NCI-H748 (cell line): ENCODE measurements at regions not wholly inside any gene's neighbourhood (a gene's known extent, or its start where the extent isn't known, plus 50 kb on each side); places are given as distances from the start of the nearest gene placed in this dataset.

Experiments
- DNase-seq: peaks from one replicate; lab custom pipeline; 2025; ENCODE audit not compliant: unreplicated experiment; lab: John Stamatoyannopoulos, UW

GRCh38 chr12:43123461-43123860 lies 428.5 kb downstream of the ADAMTS20 start:
- no peak for DNase-seq

DNA sequence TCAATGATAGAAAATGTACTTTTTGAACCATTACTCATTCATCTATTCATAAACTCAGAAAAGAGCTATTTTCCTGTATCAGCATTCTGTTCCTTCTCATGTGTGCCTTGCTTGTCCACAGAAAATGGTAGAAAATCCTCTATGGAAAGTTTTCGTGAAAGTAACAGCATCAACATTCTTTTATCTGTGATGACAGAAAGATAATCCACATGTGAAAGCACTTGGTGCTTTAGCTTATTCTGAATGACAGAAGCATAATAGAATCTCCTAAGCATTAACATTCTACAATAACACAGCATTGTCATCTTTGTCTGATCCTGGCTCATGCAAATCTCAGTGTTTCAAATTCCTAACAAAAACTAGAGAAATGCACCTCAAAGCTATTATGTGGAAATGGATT lies 431.9 kb downstream of the ADAMTS20 start:
- no peak for DNase-seq

GRCh38 chr12:43118881-43119280 lies 433.1 kb downstream of the ADAMTS20 start:
- no peak for DNase-seq

GRCh38 chr12:43118234-43118633 lies 433.8 kb downstream of the ADAMTS20 start:
- DNase-seq, result no peak

- DNase-seq, result no peak
Measured at GRCh38 chr12:43117226-43117930, 434.6 kb downstream of the ADAMTS20 start.

DNA sequence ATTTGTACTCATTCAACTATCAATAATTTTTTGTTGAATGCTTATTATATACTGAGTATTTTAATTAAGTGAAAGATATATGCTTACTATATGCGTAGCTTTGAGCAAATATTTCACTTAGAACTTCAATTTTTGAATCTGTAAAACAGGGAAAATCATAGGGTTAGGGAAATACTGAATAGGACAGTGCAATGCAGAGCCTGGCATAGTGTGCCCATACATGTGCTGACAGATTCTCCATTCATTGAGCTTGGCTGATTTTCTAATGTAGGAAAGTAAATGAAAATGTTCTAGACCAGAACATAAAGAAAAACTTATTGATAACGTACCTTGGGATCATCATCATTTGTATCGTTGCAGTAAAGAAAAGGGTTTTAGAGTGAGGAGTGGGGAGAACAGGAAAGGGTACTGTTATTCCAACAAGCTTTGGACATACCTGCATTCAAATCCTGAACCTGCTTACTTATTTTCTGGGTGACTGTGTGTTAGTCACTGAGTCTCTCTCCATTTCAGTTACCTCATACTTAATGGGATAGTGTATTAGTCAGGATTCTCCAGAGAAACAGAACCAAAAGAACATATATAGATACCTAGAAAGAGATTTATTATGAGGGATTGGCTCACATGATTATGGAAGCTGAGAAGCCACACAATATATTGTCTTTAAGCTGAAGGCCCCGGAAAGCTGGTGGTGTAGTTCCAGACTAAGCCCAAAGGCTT lies 436.4 kb downstream of the ADAMTS20 start:
- DNase-seq, result no peak

DNA sequence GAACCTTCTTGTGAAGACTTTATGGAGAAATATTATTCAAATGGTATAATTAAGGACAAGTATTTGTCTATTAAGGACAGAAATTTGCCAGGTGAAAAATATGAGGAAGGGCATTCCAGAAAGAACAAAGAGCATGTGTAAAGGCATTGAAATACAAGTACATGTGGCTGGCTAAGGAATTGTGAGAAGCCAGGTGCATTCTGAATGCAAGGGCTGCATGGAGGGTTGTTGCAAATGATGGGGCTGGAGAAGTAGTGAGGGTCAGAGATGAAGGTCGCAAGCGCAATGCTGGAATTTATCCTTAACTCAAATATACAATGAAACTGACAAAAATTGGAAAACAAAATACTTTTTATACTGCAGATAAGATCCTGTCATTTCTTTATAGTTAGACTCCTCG lies 437.7 kb downstream of the ADAMTS20 start:
- DNase-seq, result no peak

DNA sequence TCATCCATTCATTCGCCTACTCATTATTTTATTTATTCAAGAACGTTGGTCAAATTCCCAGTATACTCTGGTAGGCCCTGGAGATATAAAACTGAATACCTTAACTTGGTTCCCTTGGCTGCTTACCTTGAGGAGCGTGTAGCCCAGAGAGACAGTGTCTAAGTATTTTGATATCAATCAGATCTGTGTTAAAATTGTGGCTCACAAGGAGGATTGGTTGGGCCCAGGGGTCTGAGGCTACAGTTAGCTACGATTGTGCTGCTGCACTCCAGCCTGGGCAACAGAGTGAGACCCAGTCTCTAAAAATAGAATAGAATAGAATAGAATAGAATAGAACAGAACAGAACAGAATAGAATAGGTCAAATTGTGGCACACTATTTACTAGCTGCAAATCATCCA lies 438.4 kb downstream of the ADAMTS20 start:
- no peak for DNase-seq

- no peak for DNase-seq
Measured at GRCh38 chr12:43113135-43113534, 438.9 kb downstream of the ADAMTS20 start.

- no peak for DNase-seq
Measured at GRCh38 chr12:43112101-43112920, 439.7 kb downstream of the ADAMTS20 start.

DNA sequence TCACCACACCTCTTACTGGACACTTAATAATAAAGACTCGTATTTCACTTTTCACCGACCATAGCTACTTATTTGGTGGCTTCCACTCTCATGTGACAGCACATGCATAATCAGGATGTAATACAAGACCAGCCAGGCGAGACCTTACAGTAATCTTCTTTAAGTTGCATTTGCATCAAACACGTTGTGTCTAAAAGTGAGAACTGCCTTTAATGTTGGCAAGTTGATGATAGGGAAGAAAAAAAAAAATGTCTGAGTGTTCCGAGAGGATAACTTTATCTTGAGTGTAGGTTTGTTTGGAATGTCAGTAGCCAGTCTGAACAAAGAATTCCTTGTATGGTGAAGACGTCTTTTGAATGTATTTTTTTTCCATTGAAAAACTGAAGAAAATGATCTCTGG lies 440.4 kb downstream of the ADAMTS20 start:
- no peak for DNase-seq

DNA sequence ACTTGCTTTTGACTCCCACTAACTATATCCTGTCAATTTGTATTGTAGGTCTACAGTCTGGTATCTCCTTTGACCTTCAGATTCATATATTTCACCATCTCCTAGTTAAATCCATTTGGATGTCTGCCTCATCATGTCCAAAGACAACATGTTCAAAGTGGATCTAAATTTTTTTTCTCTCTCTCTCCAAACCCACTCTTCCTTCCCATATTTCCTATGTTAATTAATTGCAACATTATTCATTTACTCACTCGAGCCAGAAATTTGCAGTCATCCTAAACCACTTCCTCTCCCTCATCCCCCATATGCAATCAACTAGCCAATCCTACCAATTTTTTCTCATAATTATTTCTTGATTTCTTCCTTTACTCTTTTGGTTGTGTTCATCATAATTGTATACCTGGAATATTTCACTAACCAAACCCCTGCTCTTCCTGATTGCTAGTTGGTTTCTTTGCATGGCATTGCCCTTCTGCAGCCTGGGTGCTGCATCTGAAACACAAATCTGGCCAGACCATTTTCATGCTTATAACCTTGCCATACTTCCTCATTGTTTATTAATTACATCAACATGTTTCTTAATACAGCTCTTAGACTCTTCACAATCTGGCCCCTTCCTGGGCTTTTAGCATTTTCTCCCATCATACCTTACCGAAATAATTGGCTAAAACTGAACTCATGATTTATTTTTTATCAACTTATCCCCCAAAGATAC lies 442.2 kb downstream of the ADAMTS20 start:
- no peak for DNase-seq

- DNase-seq, result no peak
Measured at GRCh38 chr12:43108656-43109055, 443.3 kb downstream of the ADAMTS20 start.

DNA sequence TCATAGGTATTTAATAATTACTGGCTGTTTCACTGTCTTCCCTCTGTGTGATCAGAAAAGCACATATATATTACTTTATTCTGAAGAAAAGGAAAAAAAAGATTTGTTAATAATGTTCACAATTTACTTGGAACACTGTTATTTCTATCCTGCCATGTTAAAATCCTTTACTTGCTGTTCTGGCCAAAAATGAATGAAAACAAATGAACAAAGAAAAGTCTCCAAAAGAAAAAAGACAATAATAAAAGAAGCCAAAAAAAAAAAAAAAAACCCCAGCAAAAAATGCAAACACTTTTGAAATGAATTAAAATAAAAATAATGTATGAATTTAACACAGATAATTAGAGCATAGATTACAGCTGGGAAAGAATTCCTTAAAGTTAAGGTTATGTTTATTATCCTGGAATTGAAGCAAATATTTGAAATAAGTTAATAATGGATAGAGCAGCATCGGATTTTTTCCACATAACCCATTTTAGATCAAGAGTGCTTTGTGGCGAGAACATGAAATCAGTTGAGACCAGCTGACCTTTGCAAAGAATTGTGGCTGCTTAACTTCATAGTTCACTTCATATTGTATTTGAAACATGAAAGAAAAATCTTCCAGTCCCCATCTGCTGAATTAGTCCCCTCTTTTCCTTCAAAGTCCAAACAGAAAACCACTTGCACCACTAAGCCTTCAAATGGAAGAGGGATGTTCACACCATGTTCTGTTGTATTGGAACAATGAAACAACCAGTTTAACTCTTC lies 444.8 kb downstream of the ADAMTS20 start:
- DNase-seq, result no peak

- DNase-seq, result no peak
Measured at GRCh38 chr12:43106355-43106754, 445.6 kb downstream of the ADAMTS20 start.

GRCh38 chr12:43105426-43105981 lies 446.5 kb downstream of the ADAMTS20 start:
- no peak for DNase-seq

- peak; percentile 12 for DNase-seq
Measured at GRCh38 chr12:43104494-43104893, 447.5 kb downstream of the ADAMTS20 start.

GRCh38 chr12:43103866-43104265 lies 448.1 kb downstream of the ADAMTS20 start:
- DNase-seq, result no peak

DNA sequence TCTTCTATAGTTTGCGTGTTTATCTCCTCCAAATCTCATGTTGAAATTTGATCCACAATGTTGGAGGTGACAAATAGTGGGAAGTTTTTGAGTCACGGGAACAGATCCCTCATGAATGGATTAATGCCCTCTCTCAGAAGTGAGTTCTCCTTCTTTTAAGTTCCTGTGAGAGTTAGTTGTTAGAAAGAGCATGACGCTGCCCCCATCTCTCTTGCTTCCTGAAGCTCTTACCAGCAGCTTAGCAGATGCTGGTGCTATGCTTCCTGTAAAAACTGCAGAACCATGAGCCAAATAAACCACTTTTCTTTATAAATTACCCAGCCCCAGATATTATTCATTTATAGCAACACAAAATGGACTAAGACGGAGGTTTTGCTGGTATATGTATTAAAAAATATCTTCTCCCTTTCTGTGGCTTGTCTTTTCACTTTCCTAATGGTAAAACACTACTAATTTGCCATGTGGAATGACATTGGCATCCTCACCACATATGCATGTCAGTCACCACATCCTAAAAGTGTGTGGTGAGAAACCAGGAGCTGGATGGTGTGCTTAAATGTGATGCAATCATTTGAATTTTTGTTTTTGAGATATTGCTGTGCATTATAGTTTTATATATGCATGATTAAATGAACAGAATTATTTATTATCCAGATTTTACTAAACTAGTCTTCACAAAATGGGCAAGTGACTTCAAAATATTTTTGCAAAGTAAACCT lies 449.3 kb downstream of the ADAMTS20 start:
- no peak for DNase-seq

DNA sequence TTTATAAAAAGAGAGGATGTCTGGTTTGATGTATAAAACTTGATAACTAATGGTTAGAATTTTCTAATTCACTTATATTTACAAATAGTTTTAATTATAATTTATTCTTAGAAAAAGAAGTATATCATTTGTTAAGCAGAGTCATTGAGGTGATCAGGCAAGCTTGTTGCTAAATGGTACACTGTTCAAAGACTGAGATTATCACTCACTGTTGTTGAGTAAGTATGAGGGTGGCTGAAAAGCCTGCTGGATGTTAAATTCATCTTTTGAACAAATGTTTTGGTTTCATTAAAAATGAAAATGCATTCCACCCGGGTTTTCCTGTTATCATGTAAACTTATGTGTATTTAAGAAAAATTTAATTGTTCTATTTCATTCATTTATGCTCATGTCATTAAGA lies 451.8 kb downstream of the ADAMTS20 start:
- no peak for DNase-seq
